Gastroesophageal sphincter (tissue), 3 donors: ENCODE measurements at regions not wholly inside any gene's neighbourhood (a gene's known extent, or its start where the extent isn't known, plus 50 kb on each side); places are given as distances from the start of the nearest gene placed in this dataset.

Source experiments
- CTCF ChIP-seq, 4 experiments: fragments of 200-600 bp in 2 of 4; fragments of 450-650 bp in 2 of 4; sonication (generic) in 1 of 4; IDR thresholded peaks; one replicate each; pipeline ENCODE4 v1.5.1; 2017 to 2019; ENCODE audit warnings: antibody characterized with exemption in 4 of 4, mild to moderate bottlenecking in 2 of 4, moderate library complexity in 2 of 4
- EP300 ChIP-seq: sonication (generic); formaldehyde crosslinking; IDR thresholded peaks from one replicate; pipeline ENCODE4 v1.6.1; 2017; ENCODE audit warnings: antibody characterized with exemption, mild to moderate bottlenecking
- POLR2A ChIP-seq, 2 donors: fragments of 450-650 bp; IDR thresholded peaks; one replicate each; pipeline ENCODE4 v1.6.1; 2017; ENCODE audit warnings: antibody characterized with exemption in 2 of 2, mild to moderate bottlenecking in 2 of 2, moderate library complexity in 1 of 2
- POLR2AphosphoS5 ChIP-seq: sonication (generic); formaldehyde crosslinking; IDR thresholded peaks from one replicate; pipeline ENCODE4 v1.6.1; 2017; ENCODE audit warnings: antibody characterized with exemption

- TF ChIP-seq POLR2AphosphoS5 (no peak), EP300 (no peak), CTCF (IDR thresholded peaks at IDR 0.05) (no peak), POLR2A (IDR thresholded peaks at IDR 0.05) (no peak)
Observed at GRCh38 chr12:126358806-126359205, 1293.6 kb downstream of the AACS start.
